Tibial nerve (tissue), 4 donors: ENCODE measurements at regions not wholly inside any gene's neighbourhood (a gene's known extent, or its start where the extent isn't known, plus 50 kb on each side); places are given as distances from the start of the nearest gene placed in this dataset.
"Not testable (repeated sequence)": the region's sequence is repeated elsewhere in the genome, so short reads cannot be mapped to it uniquely, and the experiment has no call there.

Experiments used
- DNase-seq, 2 donors: peaks; one replicate each; pipeline ENCODE4 v3.0.0-alpha.2; 2019; ENCODE audit warnings: low spot score in 2 of 2
- H3K27ac ChIP-seq, 4 donors: fragments of 200-600 bp; sonication (generic) in 3 of 4; one replicate each; pipeline ENCODE4 v1.5.1; 2017 to 2019; ENCODE audit warnings: mild to moderate bottlenecking in 1 of 4
- H3K27me3 ChIP-seq, 2 donors: fragments of 200-600 bp; sonication (generic) in 1 of 2; one replicate each; pipeline versions ENCODE4 v1.5.1 to v1.6.0; 2017 to 2019
- H3K36me3 ChIP-seq, 3 donors: fragments of 200-600 bp; sonication (generic); one replicate each; pipeline ENCODE4 v1.5.1; 2018 to 2019
- H3K4me1 ChIP-seq, 4 donors: fragments of 200-600 bp; sonication (generic) in 3 of 4; one replicate each; pipeline ENCODE4 v1.5.1; 2017 to 2019
- H3K4me3 ChIP-seq, 4 donors: fragments of 200-600 bp; sonication (generic) in 3 of 4; one replicate each; pipeline ENCODE4 v1.5.1; 2017 to 2019; ENCODE audit warnings: mild to moderate bottlenecking in 1 of 4, moderate library complexity in 1 of 4
- H3K9me3 ChIP-seq, 4 donors: fragments of 200-600 bp; sonication (generic) in 3 of 4; one replicate each; pipeline ENCODE4 v1.5.1; 2017 to 2019
- EP300 ChIP-seq, 2 donors: sonication (generic); formaldehyde crosslinking; IDR thresholded peaks; one replicate each; pipeline ENCODE4 v1.6.1; 2017; ENCODE audit warnings: antibody characterized with exemption in 2 of 2, mild to moderate bottlenecking in 1 of 2
- POLR2A ChIP-seq, 2 donors: fragments of 450-650 bp; IDR thresholded peaks; one replicate each; pipeline ENCODE4 v1.6.1; 2017; ENCODE audit warnings: antibody characterized with exemption in 2 of 2, mild to moderate bottlenecking in 2 of 2, moderate library complexity in 2 of 2
- WGBS, 2 donors: methylation state at CpG; one replicate each; pipeline ENCODE4 v1.1.5; 2018; 5-methylcytosine and 5-hydroxymethylcytosine counted together
- TF ChIP-seq, protein P1 (sequence below), 5 experiments: fragments of 200-600 bp in 3 of 5; fragments of 450-650 bp in 2 of 5; sonication (generic) in 3 of 5; IDR thresholded peaks; one replicate each; pipeline ENCODE4 v1.5.1; 2016 to 2019; ENCODE audit warnings: antibody characterized with exemption in 5 of 5, mild to moderate bottlenecking in 3 of 5, moderate library complexity in 2 of 5

DNA sequence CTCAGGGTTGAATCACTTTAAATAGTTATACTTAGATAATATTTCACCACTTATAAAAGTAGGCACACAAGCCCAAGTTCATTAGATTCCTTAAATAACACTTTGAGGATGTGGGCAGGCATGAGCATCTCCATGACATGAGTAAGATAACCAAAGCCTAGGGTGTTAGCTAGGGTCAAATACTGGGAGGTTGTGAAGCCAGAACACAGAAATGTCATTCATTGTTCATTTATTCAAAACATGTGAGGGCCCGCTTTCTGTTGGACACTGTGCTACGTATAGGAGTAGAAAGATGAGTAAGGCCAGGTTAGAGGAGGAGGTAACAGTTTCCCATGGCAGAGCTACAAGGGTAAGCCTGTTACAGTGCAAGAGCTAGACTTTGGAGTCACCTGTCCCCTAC lies 93.5 kb upstream of the NEDD4L start:
- H3K27ac ChIP-seq: no peak overlapping the region
- WGBS, 2 donors: 76 to 97% methylated on average over 2 of the region's 2 CpGs
- TF ChIP-seq POLR2A (IDR thresholded peaks at IDR 0.05): no peak
- TF ChIP-seq, protein P1, sequence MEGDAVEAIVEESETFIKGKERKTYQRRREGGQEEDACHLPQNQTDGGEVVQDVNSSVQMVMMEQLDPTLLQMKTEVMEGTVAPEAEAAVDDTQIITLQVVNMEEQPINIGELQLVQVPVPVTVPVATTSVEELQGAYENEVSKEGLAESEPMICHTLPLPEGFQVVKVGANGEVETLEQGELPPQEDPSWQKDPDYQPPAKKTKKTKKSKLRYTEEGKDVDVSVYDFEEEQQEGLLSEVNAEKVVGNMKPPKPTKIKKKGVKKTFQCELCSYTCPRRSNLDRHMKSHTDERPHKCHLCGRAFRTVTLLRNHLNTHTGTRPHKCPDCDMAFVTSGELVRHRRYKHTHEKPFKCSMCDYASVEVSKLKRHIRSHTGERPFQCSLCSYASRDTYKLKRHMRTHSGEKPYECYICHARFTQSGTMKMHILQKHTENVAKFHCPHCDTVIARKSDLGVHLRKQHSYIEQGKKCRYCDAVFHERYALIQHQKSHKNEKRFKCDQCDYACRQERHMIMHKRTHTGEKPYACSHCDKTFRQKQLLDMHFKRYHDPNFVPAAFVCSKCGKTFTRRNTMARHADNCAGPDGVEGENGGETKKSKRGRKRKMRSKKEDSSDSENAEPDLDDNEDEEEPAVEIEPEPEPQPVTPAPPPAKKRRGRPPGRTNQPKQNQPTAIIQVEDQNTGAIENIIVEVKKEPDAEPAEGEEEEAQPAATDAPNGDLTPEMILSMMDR (IDR thresholded peaks at IDR 0.05): no peak
- TF ChIP-seq EP300 (IDR thresholded peaks at IDR 0.05): no peak
- H3K9me3 ChIP-seq: no peaks in the 10 kb centered on the region
- H3K4me3 ChIP-seq: no peak overlapping the region
- no peak for DNase-seq
- peaks cover 0 to 14% (median 0%) of the 10 kb centered on the region in 4 donors for H3K4me1 ChIP-seq
- H3K27me3 ChIP-seq: no peaks in the 10 kb centered on the region
- H3K36me3 ChIP-seq: no peaks in the 10 kb centered on the region

DNA sequence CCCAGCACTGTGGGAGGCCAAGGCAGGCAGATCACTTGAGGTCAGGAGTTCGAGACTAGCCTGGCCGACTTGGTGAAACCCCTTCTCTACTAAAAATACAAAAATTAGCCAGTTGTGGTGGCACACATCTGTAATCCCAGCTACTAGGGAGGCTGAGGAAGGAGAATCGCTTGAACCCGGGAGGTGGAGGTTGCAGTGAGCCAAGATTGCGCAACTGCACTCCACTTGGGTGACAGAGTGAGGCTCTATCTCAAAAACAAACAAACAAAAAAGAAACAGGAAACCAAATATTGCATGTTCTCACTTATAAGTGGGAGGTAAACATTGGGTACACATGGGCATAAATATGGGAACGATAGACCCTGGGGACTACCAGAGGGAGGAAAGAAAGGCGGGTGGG lies 94.7 kb upstream of the NEDD4L start:
- H3K4me1 ChIP-seq: peaks cover 0 to 14% (median 0%) of the 10 kb centered on the region in 4 donors
- H3K4me3 ChIP-seq, H3K9me3 ChIP-seq, H3K36me3 ChIP-seq, H3K27ac ChIP-seq, H3K27me3 ChIP-seq, DNase-seq: not testable (repeated sequence)
- WGBS, 2 donors: 93 to 94% methylated on average over 7 of the region's 7 CpGs

DNA sequence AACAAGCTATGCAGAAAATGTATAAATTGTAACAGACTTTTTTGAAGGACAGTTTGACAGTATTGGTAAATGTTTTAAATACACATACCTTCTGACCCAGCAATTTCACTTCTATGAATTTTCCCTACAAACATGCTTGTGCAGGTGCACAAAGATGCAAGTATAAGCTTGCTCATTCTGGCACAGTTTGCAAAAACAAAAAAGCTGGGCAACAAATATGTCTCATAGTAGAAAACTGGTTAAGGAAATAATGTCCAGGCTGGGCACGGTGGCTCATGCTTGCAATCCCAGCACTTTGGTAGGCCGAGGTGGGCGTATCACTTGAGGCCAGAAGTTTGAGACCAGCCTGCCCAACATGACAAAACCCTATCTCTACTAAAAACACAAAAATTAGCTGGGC lies 96.9 kb upstream of the NEDD4L start:
- no peak for DNase-seq
- Histone ChIP-seq H3K27me3 (no peaks in the 10 kb centered on the region), H3K9me3 (no peaks in the 10 kb centered on the region), H3K27ac (no peak overlapping the region), H3K4me3 (no peak overlapping the region), H3K36me3 (no peaks in the 10 kb centered on the region), H3K4me1 (peaks cover 0 to 7% (median 0%) of the 10 kb centered on the region in 4 donors)
- TF ChIP-seq, protein P1 (IDR thresholded peaks at IDR 0.05): no peak
- no peak for TF ChIP-seq POLR2A (IDR thresholded peaks at IDR 0.05)
- TF ChIP-seq EP300 (IDR thresholded peaks at IDR 0.05): no peak
- 95% methylated on average over 3 of the region's 3 CpGs for WGBS, 2 donors

DNA sequence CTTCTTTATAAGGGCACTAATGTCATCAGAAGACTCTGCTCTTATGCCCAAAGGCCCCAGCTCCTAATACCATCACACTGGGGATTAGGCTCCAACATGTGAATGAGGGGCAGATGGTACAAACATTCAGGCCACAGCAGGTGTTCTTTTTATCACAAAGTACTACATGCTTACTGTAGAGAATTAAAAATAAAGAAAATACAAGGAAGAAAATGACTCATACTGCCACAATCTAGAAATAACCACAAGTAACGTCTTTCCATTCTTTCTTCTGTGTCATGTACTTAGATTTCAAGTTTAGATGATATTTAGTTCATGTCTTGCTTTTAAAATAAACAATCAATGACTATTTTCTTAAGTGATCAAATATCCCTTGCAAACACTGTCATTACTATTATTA lies 100.3 kb upstream of the NEDD4L start:
- no peaks in the 10 kb centered on the region for H3K9me3 ChIP-seq
- H3K4me1 ChIP-seq: no peaks in the 10 kb centered on the region
- DNase-seq: no peak
- no peaks in the 10 kb centered on the region for H3K36me3 ChIP-seq
- no peak overlapping the region for H3K4me3 ChIP-seq
- whole genome bisulfite sequencing, 2 donors: 74 to 83% methylated on average over 1 of the region's 1 CpG
- H3K27me3 ChIP-seq: no peaks in the 10 kb centered on the region
- TF ChIP-seq POLR2A (IDR thresholded peaks at IDR 0.05) (no peak), EP300 (IDR thresholded peaks at IDR 0.05) (no peak)
- TF ChIP-seq, protein P1 (IDR thresholded peaks at IDR 0.05): no peak
- no peak overlapping the region for H3K27ac ChIP-seq

DNA sequence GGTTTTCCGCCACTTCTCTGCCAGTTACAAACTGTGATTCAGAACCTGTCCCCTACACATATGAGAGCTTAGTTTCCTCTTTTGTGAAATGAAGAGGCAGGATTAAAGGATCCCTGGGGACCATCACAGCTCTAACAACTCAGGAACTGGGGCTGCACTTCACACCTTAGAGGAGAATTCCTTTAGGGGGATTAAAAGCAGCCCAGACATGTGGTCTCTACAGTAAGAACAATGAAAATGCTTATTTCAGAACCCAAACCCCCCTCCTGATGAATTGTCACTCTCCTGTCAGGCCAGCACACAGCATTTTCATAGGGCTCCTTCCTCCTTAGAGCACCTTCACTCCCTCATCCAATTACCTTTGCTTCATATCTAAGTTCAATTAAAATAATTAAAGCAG lies 101.5 kb upstream of the NEDD4L start:
- H3K9me3 ChIP-seq: no peaks in the 10 kb centered on the region
- H3K4me1 ChIP-seq: no peaks in the 10 kb centered on the region
- 95 to 96% methylated on average over 1 of the region's 1 CpG for WGBS, 2 donors
- TF ChIP-seq, protein P1 (IDR thresholded peaks at IDR 0.05): no peak
- no peak for TF ChIP-seq POLR2A (IDR thresholded peaks at IDR 0.05)
- TF ChIP-seq EP300 (IDR thresholded peaks at IDR 0.05): no peak
- no peaks in the 10 kb centered on the region for H3K36me3 ChIP-seq
- H3K27ac ChIP-seq: no peak overlapping the region
- no peak for DNase-seq
- no peak overlapping the region for H3K4me3 ChIP-seq
- no peaks in the 10 kb centered on the region for H3K27me3 ChIP-seq

DNA sequence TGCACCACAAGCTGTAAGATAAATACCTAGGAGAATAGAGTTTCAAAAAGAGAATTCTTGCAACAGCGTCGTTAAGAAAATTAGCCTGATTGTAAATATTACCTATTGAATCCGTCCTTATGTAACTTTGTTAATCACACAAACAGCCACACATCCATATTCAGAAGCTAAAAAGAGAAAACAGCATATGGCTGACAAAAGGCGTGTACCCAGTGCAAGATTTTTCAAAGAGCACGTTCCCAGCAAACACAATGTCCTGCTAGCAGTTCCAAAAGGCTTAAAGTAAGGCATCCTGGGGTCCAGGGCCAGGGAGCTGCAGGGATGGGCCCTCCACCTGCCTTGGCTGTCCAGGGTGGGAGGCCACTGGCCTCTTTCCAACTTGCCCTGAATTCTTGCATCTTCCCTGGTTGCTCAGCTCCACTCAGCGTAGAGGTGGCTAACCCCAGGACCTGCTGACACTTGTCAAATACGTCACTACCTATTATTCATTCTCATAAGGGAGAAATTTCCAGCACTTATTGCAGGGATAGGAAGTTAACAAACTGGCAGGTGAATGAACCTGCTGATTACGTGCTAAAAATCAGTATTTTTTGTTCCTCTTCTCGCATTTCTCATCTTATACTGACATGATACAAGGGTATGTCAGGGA lies 102.1 kb upstream of the NEDD4L start:
- Histone ChIP-seq H3K27ac (no peak overlapping the region), H3K36me3 (no peaks in the 10 kb centered on the region), H3K27me3 (no peaks in the 10 kb centered on the region), H3K4me1 (no peaks in the 10 kb centered on the region), H3K4me3 (no peak overlapping the region), H3K9me3 (no peaks in the 10 kb centered on the region)
- TF ChIP-seq, protein P1 (IDR thresholded peaks at IDR 0.05): no peak
- 78 to 80% methylated on average over 9 of the region's 9 CpGs for WGBS, 2 donors
- DNase-seq: no peak
